ENCODE measurements at regions not wholly inside any gene's neighbourhood (a gene's known extent, or its start where the extent isn't known, plus 50 kb on each side); places are given as distances from the start of the nearest gene placed in this dataset.
A peak's percentile ranks its signal among the peaks of the same experiment; 100 is the strongest.
"Not testable (repeated sequence)": the region's sequence is repeated elsewhere in the genome, so short reads cannot be mapped to it uniquely, and the experiment has no call there.

- no peak for DNase-seq (ENCODE audit: low read depth in 4 of 4, low spot score in 3 of 4)
These were observed 587.7 kb downstream of the C12orf50 start for GRCh38 chr12:87441511-87441910.

GRCh38 chr12:87439990-87440827 is 589.0 kb downstream of the C12orf50 start:
- peak; percentile 10 to 24 (median 20) for DNase-seq (ENCODE audit: low read depth in 4 of 4, low spot score in 3 of 4)

- DNase-seq (ENCODE audit: low read depth in 4 of 4, low spot score in 3 of 4), result no peak
These were observed 598.8 kb downstream of the C12orf50 start for GRCh38 chr12:87430444-87430843.

- no peak for DNase-seq (ENCODE audit: low read depth in 4 of 4, low spot score in 3 of 4)
These were observed 600.4 kb downstream of the C12orf50 start for GRCh38 chr12:87428701-87429277.

GRCh38 chr12:87427770-87428169 is 601.4 kb downstream of the C12orf50 start:
- DNase-seq (ENCODE audit: low read depth in 4 of 4, low spot score in 3 of 4), result no peak

- no peak for DNase-seq (ENCODE audit: low read depth in 4 of 4, low spot score in 3 of 4)
These were observed 603.2 kb downstream of the C12orf50 start for GRCh38 chr12:87425942-87426554.

GRCh38 chr12:87421233-87421632 is 608.0 kb downstream of the C12orf50 start:
- not testable (repeated sequence) for DNase-seq (ENCODE audit: low read depth in 4 of 4, low spot score in 3 of 4)

- peak in 3 of 4 donors; percentile 8 for DNase-seq (ENCODE audit: low read depth in 4 of 4, low spot score in 3 of 4)
These were observed 615.4 kb downstream of the C12orf50 start for GRCh38 chr12:87413784-87414183.

GRCh38 chr12:87406926-87407325 is 622.3 kb downstream of the C12orf50 start:
- no peak for DNase-seq (ENCODE audit: low read depth in 4 of 4, low spot score in 3 of 4)

- DNase-seq (ENCODE audit: low read depth in 4 of 4, low spot score in 3 of 4), result no peak
These were observed 623.3 kb downstream of the C12orf50 start for GRCh38 chr12:87405918-87406317.

GRCh38 chr12:87394168-87394567 is 635.0 kb downstream of the C12orf50 start:
- not testable (repeated sequence) for DNase-seq (ENCODE audit: low read depth in 4 of 4, low spot score in 3 of 4)

GRCh38 chr12:87388376-87388775 is 640.8 kb downstream of the C12orf50 start:
- DNase-seq (ENCODE audit: low read depth in 4 of 4, low spot score in 3 of 4), result no peak

GRCh38 chr12:87385322-87385721 is 643.9 kb downstream of the C12orf50 start:
- DNase-seq (ENCODE audit: low read depth in 4 of 4, low spot score in 3 of 4), result no peak

- DNase-seq (ENCODE audit: low read depth in 4 of 4, low spot score in 3 of 4), result no peak
These were observed 645.0 kb downstream of the C12orf50 start for GRCh38 chr12:87384226-87384625.

- no peak for DNase-seq (ENCODE audit: low read depth in 4 of 4, low spot score in 3 of 4)
These were observed 645.5 kb downstream of the C12orf50 start for GRCh38 chr12:87383680-87384079.

- no peak for DNase-seq (ENCODE audit: low read depth in 4 of 4, low spot score in 3 of 4)
These were observed 646.1 kb downstream of the C12orf50 start for GRCh38 chr12:87382959-87383566.

GRCh38 chr12:87382436-87382835 is 646.8 kb downstream of the C12orf50 start:
- no peak for DNase-seq (ENCODE audit: low read depth in 4 of 4, low spot score in 3 of 4)

- no peak for DNase-seq (ENCODE audit: low read depth in 4 of 4, low spot score in 3 of 4)
These were observed 647.5 kb downstream of the C12orf50 start for GRCh38 chr12:87381742-87382141.

- no peak for DNase-seq (ENCODE audit: low read depth in 4 of 4, low spot score in 3 of 4)
These were observed 650.7 kb downstream of the C12orf50 start for GRCh38 chr12:87378526-87378925.

GRCh38 chr12:87376722-87377121 is 652.5 kb downstream of the C12orf50 start:
- no peak for DNase-seq (ENCODE audit: low read depth in 4 of 4, low spot score in 3 of 4)

GRCh38 chr12:87369161-87369560 is 660.0 kb downstream of the C12orf50 start:
- DNase-seq (ENCODE audit: low read depth in 4 of 4, low spot score in 3 of 4), result no peak

All from left renal pelvis (tissue), 4 donors.